IMR-90 (cell line): ENCODE measurements at regions not wholly inside any gene's neighbourhood (a gene's known extent, or its start where the extent isn't known, plus 50 kb on each side); places are given as distances from the start of the nearest gene placed in this dataset.

Source experiments
- ATAC-seq: fragments of 200-7000 bp; cut with Tn5 transposase; 2 replicates; pipeline ENCODE4 v1.9.1; 2020; ENCODE audit warnings: low read depth, mild to moderate bottlenecking, moderate library complexity
- BruUV-seq: library from RNA; stranded (reverse); fragments of 400-500 nt; replicated peaks from 2 replicates; lab custom pipeline; 2021; lab: Mats Ljungman, UMichigan
- CTCF ChIA-PET: fragments of 300-600 bp; formaldehyde crosslinking; extraction: SDS; loops from one replicate; lab custom pipeline; 2021; ENCODE audit warnings: antibody characterized with exemption; lab: Yijun Ruan, JAX
- POLR2A ChIA-PET: fragments of 300-600 bp; sonication (Branson Sonifier 250); formaldehyde crosslinking; loops from one replicate; lab custom pipeline; 2022; ENCODE audit warnings: antibody characterized with exemption; ENCODE audit not compliant: unreplicated experiment; lab: Charles Lee
- DNase-seq: peaks from one replicate; pipeline ENCODE4 v3.0.0; 2013
- H2AFZ ChIP-seq: replicated peaks from 2 replicates; pipeline ENCODE3; 2013; ENCODE audit warnings: low read length, mild to moderate bottlenecking; ENCODE audit not compliant: poor library complexity
- H2AK5ac ChIP-seq: 2 replicates; pipeline ENCODE4 v1.6.1; 2013; ENCODE audit warnings: low read depth, low read length, inconsistent platforms
- H2AK9ac ChIP-seq: replicated peaks from 2 replicates; pipeline ENCODE3; 2013; ENCODE audit warnings: mild to moderate bottlenecking, low read depth, low read length, moderate library complexity; ENCODE audit not compliant: poor library complexity
- H2BK120ac ChIP-seq: 2 replicates; pipeline ENCODE4 v1.6.1; 2013; ENCODE audit warnings: low read depth, low read length, inconsistent platforms
- H2BK15ac ChIP-seq: 3 replicates; pipeline ENCODE4 v1.6.1; 2013; ENCODE audit warnings: low read depth, low read length, inconsistent platforms
- H2BK20ac ChIP-seq: 2 replicates; pipeline ENCODE4 v1.6.1; 2013; ENCODE audit warnings: low read depth, mild to moderate bottlenecking, inconsistent platforms, low read length, moderate library complexity
- H2BK5ac ChIP-seq: 2 replicates; pipeline ENCODE4 v1.6.1; 2013; ENCODE audit warnings: mild to moderate bottlenecking, low read depth, low read length, inconsistent platforms; ENCODE audit not compliant: poor library complexity, severe bottlenecking
- H3K14ac ChIP-seq: replicated peaks from 2 replicates; pipeline ENCODE4 v1.6.1; 2013; ENCODE audit warnings: low read depth, low read length, inconsistent platforms
- H3K18ac ChIP-seq: 2 replicates; pipeline ENCODE4 v1.6.1; 2013; ENCODE audit warnings: low read depth, low read length, control low read depth
- H3K23ac ChIP-seq: 2 replicates; pipeline ENCODE4 v1.6.1; 2013; ENCODE audit warnings: low read depth, low read length, inconsistent platforms
- H3K27ac ChIP-seq: 2 replicates; pipeline ENCODE4 v1.5.1; 2013; ENCODE audit warnings: mild to moderate bottlenecking, control low read depth, low read length; ENCODE audit not compliant: insufficient read depth
- H3K27me3 ChIP-seq: 2 replicates; pipeline ENCODE4 v1.6.1; 2013; ENCODE audit warnings: low read length; ENCODE audit not compliant: control insufficient read depth, insufficient read depth
- H3K36me3 ChIP-seq: 2 replicates; pipeline ENCODE4 v1.6.1; 2013; ENCODE audit warnings: low read length, mixed read lengths; ENCODE audit not compliant: control insufficient read depth, insufficient read depth
- H3K4ac ChIP-seq: 2 replicates; pipeline ENCODE4 v1.6.1; 2013; ENCODE audit warnings: low read depth, low read length, inconsistent platforms
- H3K4me1 ChIP-seq: 2 replicates; pipeline ENCODE4 v1.6.1; 2013; ENCODE audit warnings: low read length, mixed read lengths; ENCODE audit not compliant: control insufficient read depth, insufficient read depth
- H3K4me2 ChIP-seq: 2 replicates; pipeline ENCODE4 v1.6.1; 2013; ENCODE audit warnings: low read depth, mild to moderate bottlenecking, control low read depth, low read length, moderate library complexity
- H3K4me3 ChIP-seq: 2 replicates; pipeline ENCODE4 v1.5.1; 2013; ENCODE audit warnings: low read depth, mild to moderate bottlenecking, control low read depth, low read length, moderate library complexity; ENCODE audit not compliant: insufficient read depth
- H3K56ac ChIP-seq: 2 replicates; pipeline ENCODE4 v1.6.1; 2013; ENCODE audit warnings: low read length, inconsistent platforms; ENCODE audit not compliant: insufficient read depth; ENCODE audit errors: extremely low read depth
- H3K79me1 ChIP-seq, 2 experiments: 2 replicates each; pipeline ENCODE4 v1.6.1; 2013; ENCODE audit warnings: low read length in 2 of 2, inconsistent platforms in 1 of 2, low read depth in 1 of 2
- H3K9ac ChIP-seq: 2 replicates; pipeline ENCODE4 v1.6.1; 2013; ENCODE audit warnings: low read depth, low read length, control low read depth
- H3K9me1 ChIP-seq: 2 replicates; pipeline ENCODE4 v1.6.1; 2013; ENCODE audit warnings: low read length, inconsistent platforms; ENCODE audit not compliant: insufficient read depth
- H3K9me3 ChIP-seq: 2 replicates; pipeline ENCODE4 v1.6.1; 2013; ENCODE audit warnings: low read length; ENCODE audit not compliant: control insufficient read depth, insufficient read depth
- H4K20me1 ChIP-seq: 2 replicates; pipeline ENCODE4 v1.6.1; 2013; ENCODE audit warnings: low read length, inconsistent platforms; ENCODE audit not compliant: insufficient read depth
- H4K5ac ChIP-seq: 2 replicates; pipeline ENCODE4 v1.6.1; 2013; ENCODE audit warnings: mild to moderate bottlenecking, low read depth, low read length, control low read depth
- H4K8ac ChIP-seq, 2 experiments: 2 replicates each; pipeline ENCODE4 v1.6.1; 2013; ENCODE audit warnings: low read depth in 2 of 2, low read length in 2 of 2, control low read depth in 1 of 2, inconsistent platforms in 1 of 2
- H4K91ac ChIP-seq: 2 replicates; pipeline ENCODE4 v1.6.1; 2013; ENCODE audit warnings: low read depth, low read length, inconsistent platforms; ENCODE audit not compliant: insufficient read depth
- BHLHE40 ChIP-seq: fragments of 150-350 bp; IDR thresholded peaks from 2 replicates; pipeline ENCODE4 v1.6.1; 2016; ENCODE audit warnings: mild to moderate bottlenecking, low read depth, low read length
- CEBPB ChIP-seq: IDR thresholded peaks from 2 replicates; pipeline ENCODE4 v1.6.1; 2012; ENCODE audit warnings: low read depth, low read length, improper control_type of control experiment
- CHD1 ChIP-seq: IDR thresholded peaks from 2 replicates; pipeline ENCODE4 v1.6.1; 2012; ENCODE audit warnings: low read depth, low read length, improper control_type of control experiment
- FOS ChIP-seq: fragments of 150-350 bp; IDR thresholded peaks from 2 replicates; pipeline ENCODE4 v1.6.1; 2016; ENCODE audit warnings: low read depth, low read length
- MAFK ChIP-seq: IDR thresholded peaks from 2 replicates; pipeline ENCODE4 v1.6.1; 2012; ENCODE audit warnings: low read depth, low read length, improper control_type of control experiment
- MXI1 ChIP-seq: IDR thresholded peaks from 2 replicates; pipeline ENCODE4 v1.6.1; 2012; ENCODE audit warnings: low read depth, mild to moderate bottlenecking, low read length, moderate library complexity, borderline replicate concordance
- POLR2A ChIP-seq: IDR thresholded peaks from 2 replicates; pipeline ENCODE4 v1.6.1; 2012; ENCODE audit warnings: mild to moderate bottlenecking, low read depth, low read length
- RAD21 ChIP-seq: IDR thresholded peaks from 2 replicates; pipeline ENCODE4 v1.6.1; 2012; ENCODE audit warnings: low read length, improper control_type of control experiment
- RCOR1 ChIP-seq: IDR thresholded peaks from 2 replicates; pipeline ENCODE4 v1.6.1; 2012; ENCODE audit warnings: mild to moderate bottlenecking, low read length, improper control_type of control experiment; ENCODE audit not compliant: insufficient replicate concordance
- SMC3 ChIP-seq: fragments of 150-350 bp; IDR thresholded peaks from 2 replicates; pipeline ENCODE4 v1.6.1; 2016; ENCODE audit warnings: low read depth, mild to moderate bottlenecking, antibody characterized with exemption, low read length, moderate library complexity
- WGBS, 2 experiments: methylation state at CpG; one replicate each; pipeline versions ENCODE4 v1.1.5 to v1.1.7; 2013; ENCODE audit warnings: missing lambda C conversion rate in 2 of 2; ENCODE audit not compliant: insufficient read length in 1 of 2; ENCODE audit errors: extremely low coverage in 2 of 2; 5-methylcytosine and 5-hydroxymethylcytosine counted together
- dilution Hi-C: fragments of 300-500 bp; cut with HindIII; formaldehyde crosslinking; loops from one replicate; pipeline ENCODE4 v1.14.3; 2018; ENCODE audit warnings: low sequenced_read_pairs; ENCODE audit not compliant: unreplicated experiment
- in situ Hi-C: fragments of 300-500 bp; cut with MboI; formaldehyde crosslinking; loops from 3 replicates; pipeline ENCODE4 v1.14.3; 2019; ENCODE audit warnings: low sequenced_read_pairs, inconsistent platforms, mixed read lengths
- intact Hi-C: fragments of 100-400 bp; cut with micrococcal nuclease; formaldehyde crosslinking; loops from 2 replicates; pipeline ENCODE4 v1.10.0; 2022
- TF ChIP-seq, protein P1 (sequence below): fragments of 150-350 bp; IDR thresholded peaks from 2 replicates; pipeline ENCODE4 v1.6.1; 2017; ENCODE audit warnings: mild to moderate bottlenecking, antibody characterized with exemption, low read length, low read depth
- TF ChIP-seq, protein P2 (sequence below): conservative IDR thresholded peaks from 2 replicates; pipeline ENCODE4 v1.5.1; 2012; ENCODE audit warnings: mild to moderate bottlenecking, low read depth, low read length, improper control_type of control experiment
- TF ChIP-seq, protein P3 (sequence below): fragments of 150-350 bp; IDR thresholded peaks from 2 replicates; pipeline ENCODE4 v1.6.1; 2016; ENCODE audit warnings: low read depth, mild to moderate bottlenecking, low read length, moderate library complexity, borderline replicate concordance

DNA sequence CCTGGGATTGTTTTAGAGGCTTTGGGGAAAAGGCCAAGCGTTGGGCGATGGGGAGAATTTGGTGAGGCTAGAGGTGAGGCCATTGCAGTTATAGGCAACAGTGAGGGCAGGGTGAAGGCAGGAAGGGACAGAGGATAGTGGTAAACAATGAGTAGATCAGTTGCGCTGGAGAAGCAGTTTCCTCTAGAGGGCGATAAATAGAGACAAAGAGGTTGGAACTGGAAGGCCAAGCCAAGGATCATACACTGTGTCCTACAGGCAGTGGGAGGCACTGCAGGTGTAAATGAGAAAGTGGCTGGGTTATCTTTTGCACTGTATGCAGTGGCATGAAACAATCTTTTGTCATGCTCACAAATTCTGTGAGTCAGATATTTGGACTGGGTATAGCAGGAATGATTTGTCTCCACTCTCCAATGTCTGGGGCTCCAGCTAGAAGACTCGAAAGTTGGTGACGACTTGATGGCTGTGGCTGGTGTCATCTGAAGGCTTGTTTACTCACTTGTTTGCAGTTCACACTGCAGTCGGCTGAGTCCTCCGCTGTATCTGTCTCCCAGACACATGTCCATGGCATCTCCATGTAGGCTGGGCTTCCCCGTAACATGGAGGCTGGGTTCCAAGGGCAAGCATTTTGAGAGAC, 82.1 kb downstream of the TNP1 start:
- Histone ChIP-seq H2AK9ac (peak overlapping the region; percentile 23), H3K36me3 (no peaks in the 10 kb centered on the region), H3K18ac (no peak overlapping the region), H3K4me1 (peaks cover 13% of the 10 kb centered on the region), H4K5ac (no peak overlapping the region), H2BK20ac (no peak overlapping the region), H2BK15ac (0 out of 3 replicates have a peak overlapping the region, but pooled peaks have one; percentile 0), H3K23ac (no peak overlapping the region), H3K79me1 (no peaks in the 10 kb centered on the region), H3K4ac (no peak overlapping the region), H4K91ac (no peak overlapping the region; the same call in 1 of the 2 replicates), H3K56ac (no peak overlapping the region), H3K9me3 (no peaks in the 10 kb centered on the region), H3K4me3 (no peak overlapping the region), H2BK5ac (no peak overlapping the region), H2BK120ac (peak overlapping the region; percentile 3; the same call in 1 of the 2 replicates), H3K9me1 (peaks cover 10% of the 10 kb centered on the region), H3K4me2 (no peak overlapping the region), H3K27me3 (no peaks in the 10 kb centered on the region), H2AK5ac (peak overlapping the region; percentile 38; the same call in 1 of the 2 replicates), H3K9ac (no peak overlapping the region), H2AFZ (peak overlapping the region; percentile 43), H3K14ac (no peak overlapping the region), H4K8ac (no peak overlapping the region), H3K27ac (no peak overlapping the region), H4K20me1 (no peaks in the 10 kb centered on the region)
- ChIA-PET POLR2A (no interaction called here), CTCF (no interaction called here)
- TF ChIP-seq MXI1 (no peak), RCOR1 (no peak), CHD1 (no peak), SMC3 (peak; percentile 53), BHLHE40 (no peak), CEBPB (no peak), RAD21 (peak; percentile 57), MAFK (no peak), POLR2A (no peak), FOS (no peak)
- TF ChIP-seq, protein P1, sequence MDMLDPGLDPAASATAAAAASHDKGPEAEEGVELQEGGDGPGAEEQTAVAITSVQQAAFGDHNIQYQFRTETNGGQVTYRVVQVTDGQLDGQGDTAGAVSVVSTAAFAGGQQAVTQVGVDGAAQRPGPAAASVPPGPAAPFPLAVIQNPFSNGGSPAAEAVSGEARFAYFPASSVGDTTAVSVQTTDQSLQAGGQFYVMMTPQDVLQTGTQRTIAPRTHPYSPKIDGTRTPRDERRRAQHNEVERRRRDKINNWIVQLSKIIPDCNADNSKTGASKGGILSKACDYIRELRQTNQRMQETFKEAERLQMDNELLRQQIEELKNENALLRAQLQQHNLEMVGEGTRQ = no peak
- TF ChIP-seq, protein P2, sequence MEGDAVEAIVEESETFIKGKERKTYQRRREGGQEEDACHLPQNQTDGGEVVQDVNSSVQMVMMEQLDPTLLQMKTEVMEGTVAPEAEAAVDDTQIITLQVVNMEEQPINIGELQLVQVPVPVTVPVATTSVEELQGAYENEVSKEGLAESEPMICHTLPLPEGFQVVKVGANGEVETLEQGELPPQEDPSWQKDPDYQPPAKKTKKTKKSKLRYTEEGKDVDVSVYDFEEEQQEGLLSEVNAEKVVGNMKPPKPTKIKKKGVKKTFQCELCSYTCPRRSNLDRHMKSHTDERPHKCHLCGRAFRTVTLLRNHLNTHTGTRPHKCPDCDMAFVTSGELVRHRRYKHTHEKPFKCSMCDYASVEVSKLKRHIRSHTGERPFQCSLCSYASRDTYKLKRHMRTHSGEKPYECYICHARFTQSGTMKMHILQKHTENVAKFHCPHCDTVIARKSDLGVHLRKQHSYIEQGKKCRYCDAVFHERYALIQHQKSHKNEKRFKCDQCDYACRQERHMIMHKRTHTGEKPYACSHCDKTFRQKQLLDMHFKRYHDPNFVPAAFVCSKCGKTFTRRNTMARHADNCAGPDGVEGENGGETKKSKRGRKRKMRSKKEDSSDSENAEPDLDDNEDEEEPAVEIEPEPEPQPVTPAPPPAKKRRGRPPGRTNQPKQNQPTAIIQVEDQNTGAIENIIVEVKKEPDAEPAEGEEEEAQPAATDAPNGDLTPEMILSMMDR = peak; percentile 66
- TF ChIP-seq, protein P3, sequence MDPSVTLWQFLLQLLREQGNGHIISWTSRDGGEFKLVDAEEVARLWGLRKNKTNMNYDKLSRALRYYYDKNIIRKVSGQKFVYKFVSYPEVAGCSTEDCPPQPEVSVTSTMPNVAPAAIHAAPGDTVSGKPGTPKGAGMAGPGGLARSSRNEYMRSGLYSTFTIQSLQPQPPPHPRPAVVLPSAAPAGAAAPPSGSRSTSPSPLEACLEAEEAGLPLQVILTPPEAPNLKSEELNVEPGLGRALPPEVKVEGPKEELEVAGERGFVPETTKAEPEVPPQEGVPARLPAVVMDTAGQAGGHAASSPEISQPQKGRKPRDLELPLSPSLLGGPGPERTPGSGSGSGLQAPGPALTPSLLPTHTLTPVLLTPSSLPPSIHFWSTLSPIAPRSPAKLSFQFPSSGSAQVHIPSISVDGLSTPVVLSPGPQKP = no peak
- intact Hi-C loops (no loop called here), dilution Hi-C loops (no loop called here), in situ Hi-C loops (no loop called here)
- 79% methylated on average over 7 of the region's 9 CpGs; no CpG with 5 or more reads in 1 of the 2 experiments for WGBS, 2 experiments
- ATAC-seq (no peak), DNase-seq (peak; percentile 49)
- no TSS peak for BruUV-seq
